Left lung (tissue), 4 donors: ENCODE measurements at regions not wholly inside any gene's neighbourhood (a gene's known extent, or its start where the extent isn't known, plus 50 kb on each side); places are given as distances from the start of the nearest gene placed in this dataset.

ENCODE experiments used
- ATAC-seq: fragments of 200-7000 bp; cut with Tn5 transposase; one replicate; pipeline ENCODE4 v1.9.1; 2020; ENCODE audit warnings: moderate library complexity
- DNase-seq, 4 donors: peaks; one replicate each; pipeline ENCODE4 v3.0.0-alpha.2; 2013 to 2020
- H3K27ac ChIP-seq, 2 donors: fragments of 200-600 bp; sonication (generic) in 1 of 2; one replicate each; pipeline versions ENCODE4 v1.5.0 to v1.8.0; 2020 to 2021
- H3K27me3 ChIP-seq, 2 donors: fragments of 200-600 bp; sonication (generic) in 1 of 2; one replicate each; pipeline versions ENCODE4 v1.5.0 to v1.8.0; 2020 to 2021
- H3K36me3 ChIP-seq, 2 donors: fragments of 200-600 bp; sonication (generic) in 1 of 2; one replicate each; pipeline versions ENCODE4 v1.5.0 to v1.8.0; 2020 to 2021
- H3K4me1 ChIP-seq, 2 donors: fragments of 200-600 bp; one replicate each; pipeline ENCODE4 v1.8.0; 2021
- H3K4me3 ChIP-seq, 2 donors: fragments of 200-600 bp; sonication (generic) in 1 of 2; one replicate each; pipeline versions ENCODE4 v1.5.0 to v1.8.0; 2020 to 2021; ENCODE audit warnings: mild to moderate bottlenecking in 1 of 2
- H3K9me3 ChIP-seq, 2 donors: fragments of 200-600 bp; sonication (generic) in 1 of 2; one replicate each; pipeline versions ENCODE4 v1.5.0 to v1.8.0; 2020 to 2021
- CTCF ChIP-seq, 2 donors: fragments of 200-600 bp; sonication (generic) in 1 of 2; IDR thresholded peaks; one replicate each; pipeline versions ENCODE4 v1.5.0 to v1.8.0; 2021; ENCODE audit warnings: antibody characterized with exemption in 2 of 2
- intact Hi-C, 2 donors: fragments of 100-400 bp; cut with DNase I; formaldehyde crosslinking; loops; one replicate each; pipeline versions ENCODE4 v1.11.2 to v1.14.2; 2022
- donor health status: DM: no; HTN: yes; CAD: no.
- donor health status: DM: no; HTN: no; CAD: no.

GRCh38 chr2:120988051-120988699, 252.5 kb downstream of the GLI2 start:
- Histone ChIP-seq H3K4me1 (no peaks in the 10 kb centered on the region), H3K9me3 (peaks cover 0 to 4% of the 10 kb centered on the region in 2 donors), H3K27me3 (peaks cover 0 to 4% of the 10 kb centered on the region in 2 donors), H3K4me3 (no peak overlapping the region), H3K36me3 (no peaks in the 10 kb centered on the region), H3K27ac (no peak overlapping the region)
- DNase-seq (peak in 1 of 4 donors; percentile 79), ATAC-seq (no peak)
- TF ChIP-seq CTCF (IDR thresholded peaks at IDR 0.05) = no peak
- intact Hi-C loops = no loop called here

GRCh38 chr2:120988700-120989511, 253.2 kb downstream of the GLI2 start:
- DNase-seq (peak in 1 of 4 donors; percentile 75), ATAC-seq (no peak)
- Histone ChIP-seq H3K4me3 (no peak overlapping the region), H3K9me3 (peaks cover 0 to 4% of the 10 kb centered on the region in 2 donors), H3K27me3 (peaks cover 0 to 5% of the 10 kb centered on the region in 2 donors), H3K27ac (no peak overlapping the region), H3K36me3 (no peaks in the 10 kb centered on the region), H3K4me1 (no peaks in the 10 kb centered on the region)
- intact Hi-C loops = no loop called here
- TF ChIP-seq CTCF (IDR thresholded peaks at IDR 0.05) = no peak

DNA sequence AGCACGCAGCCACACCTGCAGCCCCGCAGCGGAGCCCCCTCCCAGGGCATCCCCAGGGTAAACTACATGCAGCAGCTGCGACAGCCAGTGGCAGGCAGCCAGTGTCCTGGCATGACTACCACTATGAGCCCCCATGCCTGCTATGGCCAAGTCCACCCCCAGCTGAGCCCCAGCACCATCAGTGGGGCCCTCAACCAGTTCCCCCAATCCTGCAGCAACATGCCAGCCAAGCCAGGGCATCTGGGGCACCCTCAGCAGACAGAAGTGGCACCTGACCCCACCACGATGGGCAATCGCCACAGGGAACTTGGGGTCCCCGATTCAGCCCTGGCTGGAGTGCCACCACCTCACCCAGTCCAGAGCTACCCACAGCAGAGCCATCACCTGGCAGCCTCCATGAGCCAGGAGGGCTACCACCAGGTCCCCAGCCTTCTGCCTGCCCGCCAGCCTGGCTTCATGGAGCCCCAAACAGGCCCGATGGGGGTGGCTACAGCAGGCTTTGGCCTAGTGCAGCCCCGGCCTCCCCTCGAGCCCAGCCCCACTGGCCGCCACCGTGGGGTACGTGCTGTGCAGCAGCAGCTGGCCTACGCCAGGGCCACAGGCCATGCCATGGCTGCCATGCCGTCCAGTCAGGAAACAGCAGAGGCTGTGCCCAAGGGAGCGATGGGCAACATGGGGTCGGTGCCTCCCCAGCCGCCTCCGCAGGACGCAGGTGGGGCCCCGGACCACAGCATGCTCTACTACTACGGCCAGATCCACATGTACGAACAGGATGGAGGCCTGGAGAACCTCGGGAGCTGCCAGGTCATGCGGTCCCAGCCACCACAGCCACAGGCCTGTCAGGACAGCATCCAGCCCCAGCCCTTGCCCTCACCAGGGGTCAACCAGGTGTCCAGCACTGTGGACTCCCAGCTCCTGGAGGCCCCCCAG, 254.1 kb downstream of the GLI2 start:
- peak in 1 of 4 donors; percentile 78 for DNase-seq
- no peak overlapping the region for H3K4me3 ChIP-seq
- intact Hi-C loops = no loop called here
- peaks cover 0 to 4% of the 10 kb centered on the region in 2 donors for H3K9me3 ChIP-seq
- ATAC-seq = no peak
- H3K4me1 ChIP-seq = no peaks in the 10 kb centered on the region
- TF ChIP-seq CTCF (IDR thresholded peaks at IDR 0.05) = no peak
- H3K27me3 ChIP-seq = peaks cover 0 to 5% of the 10 kb centered on the region in 2 donors
- H3K36me3 ChIP-seq = no peaks in the 10 kb centered on the region
- no peak overlapping the region for H3K27ac ChIP-seq

- H3K27me3 ChIP-seq = peaks cover 0 to 5% of the 10 kb centered on the region in 2 donors
- intact Hi-C loops = no loop called here
- DNase-seq = no peak
Observed at GRCh38 chr2:120990451-120990871, 254.8 kb downstream of the GLI2 start.

More at GRCh38 chr2:120990451-120990871, 254.8 kb downstream of the GLI2 start:
- Histone ChIP-seq H3K27ac (no peak overlapping the region), H3K9me3 (peaks cover 0 to 4% of the 10 kb centered on the region in 2 donors), H3K36me3 (no peaks in the 10 kb centered on the region), H3K4me1 (no peaks in the 10 kb centered on the region), H3K4me3 (no peak overlapping the region)
- no peak for ATAC-seq
- no peak for TF ChIP-seq CTCF (IDR thresholded peaks at IDR 0.05)
